HG03139 (cell line): ENCODE measurements at regions not wholly inside any gene's neighbourhood (a gene's known extent, or its start where the extent isn't known, plus 50 kb on each side); places are given as distances from the start of the nearest gene placed in this dataset.
"Not testable (repeated sequence)": the region's sequence is repeated elsewhere in the genome, so short reads cannot be mapped to it uniquely, and the experiment has no call there.

ENCODE experiments used
- ATAC-seq: cut with Tn5 transposase; IDR thresholded peaks from one replicate; pipeline ENCODE4 v1.9.1; 2021; ENCODE audit not compliant: unreplicated experiment

GRCh38 chr10:65053831-65054351, 1532.7 kb downstream of the REEP3 start:
- ATAC-seq: not testable (repeated sequence)

- ATAC-seq: not testable (repeated sequence)
Observed at GRCh38 chr10:65054701-65055100, 1533.5 kb downstream of the REEP3 start.

- ATAC-seq: no peak
Observed at GRCh38 chr10:65065278-65065677, 1544.1 kb downstream of the REEP3 start.

- ATAC-seq: no peak
Observed at GRCh38 chr10:65083222-65083621, 1562.0 kb downstream of the REEP3 start.

- ATAC-seq: no peak
Observed at GRCh38 chr10:65090991-65091390, 1569.8 kb downstream of the REEP3 start.

GRCh38 chr10:65100146-65100545, 1578.9 kb downstream of the REEP3 start:
- no peak for ATAC-seq

GRCh38 chr10:65100881-65101280, 1579.7 kb downstream of the REEP3 start:
- ATAC-seq: not testable (repeated sequence)

- no peak for ATAC-seq
Observed at GRCh38 chr10:65110009-65110408, 1588.8 kb downstream of the REEP3 start.

GRCh38 chr10:65111059-65111458, 1589.9 kb downstream of the REEP3 start:
- ATAC-seq: not testable (repeated sequence)

GRCh38 chr10:65112573-65112972, 1591.4 kb downstream of the REEP3 start:
- no peak for ATAC-seq

- no peak for ATAC-seq
Observed at GRCh38 chr10:65123120-65123519, 1601.9 kb downstream of the REEP3 start.

GRCh38 chr10:65125212-65125611, 1604.0 kb downstream of the REEP3 start:
- no peak for ATAC-seq

GRCh38 chr10:65126288-65126687, 1605.1 kb downstream of the REEP3 start:
- no peak for ATAC-seq

GRCh38 chr10:65128277-65128676, 1607.1 kb downstream of the REEP3 start:
- no peak for ATAC-seq

GRCh38 chr10:65130162-65130758, 1609.1 kb downstream of the REEP3 start:
- ATAC-seq: no peak

- no peak for ATAC-seq
Observed at GRCh38 chr10:65133652-65134051, 1612.5 kb downstream of the REEP3 start.

- ATAC-seq: no peak
Observed at GRCh38 chr10:65135508-65135907, 1614.3 kb downstream of the REEP3 start.

GRCh38 chr10:65142641-65143435, 1621.6 kb downstream of the REEP3 start:
- no peak for ATAC-seq

- ATAC-seq: no peak
Observed at GRCh38 chr10:65143723-65144122, 1622.5 kb downstream of the REEP3 start.

GRCh38 chr10:65149878-65150277, 1628.7 kb downstream of the REEP3 start:
- ATAC-seq: no peak

- no peak for ATAC-seq
Observed at GRCh38 chr10:65166272-65166671, 1645.1 kb downstream of the REEP3 start.

- no peak for ATAC-seq
Observed at GRCh38 chr10:65172249-65172648, 1651.0 kb downstream of the REEP3 start.
